Stimulated activated naive CD8-positive, alpha-beta T cell treated with anti-CD3 and anti-CD28 coated beads, Interleukin-15, Interleukin-2, amounts not matched to agents 100 ng/mL and 50 ng/mL, for 24 hours (primary cell): ENCODE measurements at regions not wholly inside any gene's neighbourhood (a gene's known extent, or its start where the extent isn't known, plus 50 kb on each side); places are given as distances from the start of the nearest gene placed in this dataset.
"Not testable (repeated sequence)": the region's sequence is repeated elsewhere in the genome, so short reads cannot be mapped to it uniquely, and the experiment has no call there.

Experiments
- H3K27ac Mint-ChIP-seq: one replicate; pipeline ENCODE4 v1.8.0; 2021; ENCODE audit warnings: mild to moderate bottlenecking, mixed read lengths
- H3K27me3 Mint-ChIP-seq: one replicate; pipeline ENCODE4 v1.8.0; 2021; ENCODE audit warnings: mixed read lengths
- H3K36me3 Mint-ChIP-seq: one replicate; pipeline ENCODE4 v1.8.0; 2021; ENCODE audit warnings: low read depth, mixed read lengths
- H3K4me1 Mint-ChIP-seq: one replicate; pipeline ENCODE4 v1.8.0; 2021; ENCODE audit warnings: low read depth, mixed read lengths
- H3K4me3 Mint-ChIP-seq: one replicate; pipeline ENCODE4 v1.8.0; 2021; ENCODE audit warnings: mild to moderate bottlenecking, mixed read lengths
- H3K9me3 Mint-ChIP-seq: one replicate; pipeline ENCODE4 v1.8.0; 2021; ENCODE audit warnings: mixed read lengths

DNA sequence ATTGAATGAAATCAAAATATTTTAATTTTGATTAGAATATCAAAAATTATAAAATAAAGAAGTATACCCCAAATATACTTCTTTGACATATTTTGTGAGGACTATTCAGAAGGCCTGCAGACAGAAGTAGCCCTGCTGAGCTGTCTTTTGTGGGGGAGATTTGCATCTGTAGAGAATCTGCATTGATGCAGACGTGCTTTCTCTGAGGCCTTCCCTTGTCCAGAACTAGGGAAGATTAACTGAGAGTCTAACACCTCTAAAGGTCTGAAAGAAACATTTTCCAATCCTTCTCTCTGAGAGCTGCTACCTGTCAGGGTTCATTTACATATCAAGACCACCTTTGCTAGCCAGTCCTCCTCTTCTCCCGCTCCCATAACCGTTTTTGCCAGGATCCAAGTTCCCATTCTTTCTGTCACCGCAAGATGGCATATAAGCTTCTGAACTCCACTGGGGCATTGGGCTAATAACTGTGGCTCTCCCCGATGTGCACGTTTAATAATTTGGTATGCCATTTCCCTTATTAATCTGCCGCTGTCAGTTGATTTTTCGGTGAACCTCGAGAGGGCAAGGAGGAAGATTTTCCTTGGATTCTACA lies 510.4 kb upstream of the CNTNAP5 start:
- H3K4me3 Mint-ChIP-seq, result no peak overlapping the region
- no peaks in the 10 kb centered on the region for H3K4me1 Mint-ChIP-seq
- peaks cover 4% of the 10 kb centered on the region for H3K9me3 Mint-ChIP-seq
- no peaks in the 10 kb centered on the region for H3K36me3 Mint-ChIP-seq
- H3K27ac Mint-ChIP-seq, result no peak overlapping the region
- no peaks in the 10 kb centered on the region for H3K27me3 Mint-ChIP-seq

DNA sequence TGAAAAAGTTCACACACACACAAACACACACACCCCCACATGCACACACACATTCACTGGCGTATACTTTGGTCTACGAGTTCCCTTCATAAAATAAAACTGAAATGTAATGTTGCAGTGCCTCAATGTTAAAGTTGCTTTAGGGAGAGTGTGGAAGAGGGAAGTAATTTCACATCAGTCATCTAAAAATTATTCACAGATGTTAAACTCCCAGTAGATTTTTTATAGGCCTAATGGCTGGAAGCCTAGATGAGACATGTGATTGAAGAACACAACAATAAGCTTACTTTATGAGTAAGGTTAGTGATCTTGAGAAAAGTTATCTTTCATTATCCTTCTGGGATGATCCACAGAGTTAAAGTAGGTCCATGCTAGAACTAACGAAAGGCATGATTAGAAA lies 506.7 kb upstream of the CNTNAP5 start:
- Mint-ChIP-seq H3K4me3 (no peak overlapping the region), H3K27ac (no peak overlapping the region), H3K4me1 (no peaks in the 10 kb centered on the region)

GRCh38 chr2:123521854-123522253 lies 503.2 kb upstream of the CNTNAP5 start:
- Mint-ChIP-seq H3K4me3 (no peak overlapping the region), H3K9me3 (peaks cover 15% of the 10 kb centered on the region), H3K27ac (no peak overlapping the region), H3K27me3 (no peaks in the 10 kb centered on the region), H3K4me1 (no peaks in the 10 kb centered on the region), H3K36me3 (no peaks in the 10 kb centered on the region)

More for the DNA sequence above, 506.7 kb upstream of the CNTNAP5 start:
- Mint-ChIP-seq H3K9me3 (peaks cover 2% of the 10 kb centered on the region), H3K27me3 (no peaks in the 10 kb centered on the region), H3K36me3 (no peaks in the 10 kb centered on the region)

- peaks cover 15% of the 10 kb centered on the region for H3K9me3 Mint-ChIP-seq
- H3K27ac Mint-ChIP-seq, H3K4me1 Mint-ChIP-seq, H3K27me3 Mint-ChIP-seq, H3K36me3 Mint-ChIP-seq, H3K4me3 Mint-ChIP-seq: not testable (repeated sequence)
Measured at GRCh38 chr2:123522498-123522897, 502.6 kb upstream of the CNTNAP5 start.

DNA sequence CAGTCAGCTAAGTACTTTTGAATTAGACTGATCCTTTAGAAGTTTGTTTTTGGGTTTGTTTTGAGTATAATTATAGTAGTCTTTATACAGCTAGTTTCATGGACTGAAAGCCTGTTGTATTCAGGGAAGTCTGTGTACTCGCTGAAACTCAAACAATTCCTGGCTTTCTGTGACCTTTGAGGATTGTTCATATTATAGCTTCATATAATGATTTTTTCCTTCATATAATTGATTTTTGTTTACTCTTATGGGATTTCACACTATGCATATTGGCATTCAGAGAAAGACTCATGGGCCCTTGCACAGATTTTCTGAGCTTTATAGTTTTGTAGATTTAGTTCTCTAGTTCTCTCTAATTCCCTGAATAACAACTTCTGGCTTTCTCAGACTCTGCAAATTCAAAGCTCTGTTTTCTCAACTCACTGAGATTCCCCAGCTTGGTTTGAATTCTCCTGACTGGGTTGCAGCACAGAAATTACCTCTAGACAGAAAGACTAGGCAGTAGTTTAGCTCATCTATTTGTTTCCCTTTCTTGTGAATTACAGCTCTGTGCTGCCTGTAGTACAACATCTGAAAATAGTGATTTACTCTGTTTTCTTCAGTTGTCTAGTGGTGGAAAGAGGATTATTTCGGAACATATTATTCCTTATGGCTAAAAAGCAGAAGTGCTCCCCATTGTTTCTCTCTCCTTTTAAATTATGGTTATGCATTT lies 495.9 kb upstream of the CNTNAP5 start:
- H3K27ac Mint-ChIP-seq, result no peak overlapping the region
- H3K9me3 Mint-ChIP-seq, result peaks cover 19% of the 10 kb centered on the region
- H3K4me1 Mint-ChIP-seq, result no peaks in the 10 kb centered on the region
- H3K27me3 Mint-ChIP-seq, result no peaks in the 10 kb centered on the region
- H3K4me3 Mint-ChIP-seq, result no peak overlapping the region
- no peaks in the 10 kb centered on the region for H3K36me3 Mint-ChIP-seq

DNA sequence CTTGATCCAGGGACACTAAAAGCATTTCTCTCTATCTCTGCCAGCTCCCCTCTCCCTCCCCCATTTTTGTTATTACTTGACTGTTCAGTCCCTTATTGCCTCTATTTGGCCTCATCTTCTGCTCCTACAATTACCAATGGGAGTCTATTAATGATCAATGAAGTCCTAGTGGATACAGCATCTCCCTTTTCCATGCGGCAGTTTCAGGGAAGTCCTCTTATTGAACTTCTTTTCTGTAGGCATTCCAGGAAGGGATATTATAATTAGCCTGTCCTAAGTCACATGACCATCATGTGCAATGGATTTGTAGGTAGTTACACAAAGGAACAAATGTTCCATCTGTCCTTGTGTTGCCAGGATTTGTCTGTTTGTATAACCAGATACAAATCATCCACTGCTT lies 495.1 kb upstream of the CNTNAP5 start:
- no peaks in the 10 kb centered on the region for H3K27me3 Mint-ChIP-seq
- no peak overlapping the region for H3K4me3 Mint-ChIP-seq
- no peaks in the 10 kb centered on the region for H3K4me1 Mint-ChIP-seq
- H3K9me3 Mint-ChIP-seq, result peaks cover 19% of the 10 kb centered on the region
- H3K27ac Mint-ChIP-seq, result no peak overlapping the region
- no peaks in the 10 kb centered on the region for H3K36me3 Mint-ChIP-seq

GRCh38 chr2:123532126-123532525 lies 493.0 kb upstream of the CNTNAP5 start:
- no peaks in the 10 kb centered on the region for H3K27me3 Mint-ChIP-seq
- H3K4me3 Mint-ChIP-seq, result no peak overlapping the region

GRCh38 chr2:123532994-123533393 lies 492.1 kb upstream of the CNTNAP5 start:
- no peak overlapping the region for H3K4me3 Mint-ChIP-seq
- no peaks in the 10 kb centered on the region for H3K4me1 Mint-ChIP-seq
- H3K9me3 Mint-ChIP-seq, result peaks cover 24% of the 10 kb centered on the region
- H3K27me3 Mint-ChIP-seq, result no peaks in the 10 kb centered on the region
- no peak overlapping the region for H3K27ac Mint-ChIP-seq
- H3K36me3 Mint-ChIP-seq, result no peaks in the 10 kb centered on the region

More at GRCh38 chr2:123532126-123532525, 493.0 kb upstream of the CNTNAP5 start:
- peaks cover 18% of the 10 kb centered on the region for H3K9me3 Mint-ChIP-seq
- no peaks in the 10 kb centered on the region for H3K4me1 Mint-ChIP-seq
- H3K27ac Mint-ChIP-seq, result no peak overlapping the region
- H3K36me3 Mint-ChIP-seq, result no peaks in the 10 kb centered on the region

- Mint-ChIP-seq H3K27ac (no peak overlapping the region), H3K4me3 (no peak overlapping the region), H3K9me3 (peaks cover 22% of the 10 kb centered on the region), H3K36me3 (no peaks in the 10 kb centered on the region), H3K4me1 (no peaks in the 10 kb centered on the region), H3K27me3 (no peaks in the 10 kb centered on the region)
Measured at GRCh38 chr2:123540291-123540690, 484.8 kb upstream of the CNTNAP5 start.

- Mint-ChIP-seq H3K9me3 (peaks cover 9% of the 10 kb centered on the region), H3K27me3 (no peaks in the 10 kb centered on the region), H3K4me1 (no peaks in the 10 kb centered on the region), H3K4me3 (no peak overlapping the region), H3K36me3 (no peaks in the 10 kb centered on the region), H3K27ac (no peak overlapping the region)
Measured at GRCh38 chr2:123546353-123546752, 478.7 kb upstream of the CNTNAP5 start.

GRCh38 chr2:123563515-123563914 lies 461.6 kb upstream of the CNTNAP5 start:
- H3K4me3 Mint-ChIP-seq, result no peak overlapping the region
- no peaks in the 10 kb centered on the region for H3K27me3 Mint-ChIP-seq
- no peaks in the 10 kb centered on the region for H3K4me1 Mint-ChIP-seq
- no peaks in the 10 kb centered on the region for H3K36me3 Mint-ChIP-seq
- peaks cover 6% of the 10 kb centered on the region for H3K9me3 Mint-ChIP-seq
- H3K27ac Mint-ChIP-seq, result no peak overlapping the region

- Mint-ChIP-seq H3K9me3 (peaks cover 20% of the 10 kb centered on the region), H3K36me3 (no peaks in the 10 kb centered on the region), H3K27ac (no peak overlapping the region), H3K27me3 (no peaks in the 10 kb centered on the region), H3K4me1 (no peaks in the 10 kb centered on the region), H3K4me3 (no peak overlapping the region)
Measured at GRCh38 chr2:123566291-123566946, 458.7 kb upstream of the CNTNAP5 start.

DNA sequence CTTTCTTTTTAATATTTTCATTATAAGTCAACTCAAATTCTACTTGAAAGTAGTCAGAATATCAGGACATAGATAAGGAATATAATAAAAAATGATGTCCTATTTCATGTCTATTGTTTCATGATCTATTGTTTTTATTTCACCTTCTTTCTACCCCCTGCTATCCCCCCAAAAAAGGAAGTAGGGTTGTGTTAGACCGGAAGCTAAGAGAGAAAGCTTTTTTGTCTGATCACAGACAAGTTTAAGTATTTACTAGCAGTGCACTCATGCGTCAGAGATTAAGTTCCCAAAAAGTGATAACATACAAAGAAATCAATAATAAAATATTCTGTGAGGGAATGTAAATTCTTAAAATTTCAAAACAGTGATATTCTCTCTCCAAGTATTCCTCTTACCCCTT lies 447.1 kb upstream of the CNTNAP5 start:
- no peaks in the 10 kb centered on the region for H3K27me3 Mint-ChIP-seq
- no peak overlapping the region for H3K27ac Mint-ChIP-seq
- no peaks in the 10 kb centered on the region for H3K36me3 Mint-ChIP-seq
- H3K9me3 Mint-ChIP-seq, result peaks cover 16% of the 10 kb centered on the region
- H3K4me1 Mint-ChIP-seq, result no peaks in the 10 kb centered on the region
- no peak overlapping the region for H3K4me3 Mint-ChIP-seq

GRCh38 chr2:123596621-123597020 lies 428.5 kb upstream of the CNTNAP5 start:
- Mint-ChIP-seq H3K27ac (no peak overlapping the region), H3K4me3 (no peak overlapping the region), H3K36me3 (no peaks in the 10 kb centered on the region), H3K4me1 (no peaks in the 10 kb centered on the region), H3K9me3 (peaks cover 22% of the 10 kb centered on the region), H3K27me3 (no peaks in the 10 kb centered on the region)

DNA sequence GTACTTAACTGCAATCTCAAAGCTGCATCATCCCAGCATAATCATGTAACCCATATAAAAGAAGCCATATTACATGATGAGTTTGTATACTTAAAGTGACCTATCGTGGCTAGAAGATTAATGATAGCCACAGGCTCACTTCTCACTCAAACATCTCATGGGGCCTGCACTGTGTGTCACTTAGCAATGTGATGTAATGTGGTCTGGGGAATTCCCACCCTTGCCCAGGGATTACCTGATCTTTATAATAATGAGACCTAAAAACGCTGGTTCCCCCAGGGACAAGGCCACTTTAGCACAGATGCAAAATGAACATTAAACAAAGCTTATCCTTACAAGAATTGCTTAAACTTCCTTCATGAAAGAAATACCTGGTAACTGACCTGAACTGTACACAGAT lies 427.1 kb upstream of the CNTNAP5 start:
- Mint-ChIP-seq H3K27ac (no peak overlapping the region), H3K4me3 (no peak overlapping the region), H3K36me3 (no peaks in the 10 kb centered on the region), H3K27me3 (no peaks in the 10 kb centered on the region), H3K9me3 (peaks cover 16% of the 10 kb centered on the region), H3K4me1 (no peaks in the 10 kb centered on the region)
